NT2/D1 (cell line): ENCODE measurements at regions not wholly inside any gene's neighbourhood (a gene's known extent, or its start where the extent isn't known, plus 50 kb on each side); places are given as distances from the start of the nearest gene placed in this dataset.
"Not testable (repeated sequence)": the region's sequence is repeated elsewhere in the genome, so short reads cannot be mapped to it uniquely, and the experiment has no call there.

Experiments used
- SUZ12 ChIP-seq: IDR thresholded peaks from 2 replicates; pipeline ENCODE4 v1.6.1; 2011; ENCODE audit not compliant: insufficient read length, insufficient read depth; ENCODE audit errors: extremely low read depth
- YY1 ChIP-seq: IDR thresholded peaks from 2 replicates; pipeline ENCODE4 v1.6.1; 2011; ENCODE audit not compliant: insufficient read length, insufficient read depth

GRCh38 chr6:11847068-11847467, 68.5 kb upstream of the ADTRP start:
- not testable (repeated sequence) for TF ChIP-seq YY1, SUZ12
